ENCODE measurements at regions not wholly inside any gene's neighbourhood (a gene's known extent, or its start where the extent isn't known, plus 50 kb on each side); places are given as distances from the start of the nearest gene placed in this dataset.

- no peak overlapping the region for H3K4me3 Mint-ChIP-seq
- no peaks in the 10 kb centered on the region for H3K4me1 ChIP-seq (ENCODE audit: insufficient read depth, low read length)
- peaks cover 0 to 2% of the 10 kb centered on the region in 2 experiments; a peak in 3 of 5 replicates for H3K9me3 Mint-ChIP-seq
These were observed 68.4 kb downstream of the TFAP2C start for GRCh38 chr20:56697476-56697875.

More at GRCh38 chr20:56697476-56697875, 68.4 kb downstream of the TFAP2C start:
- Histone ChIP-seq H3K9me3 (ENCODE audit: control insufficient read depth, low read depth, low read length) (no peaks in the 10 kb centered on the region), H2BK5ac (ENCODE audit: insufficient read length, low read length) (no peak overlapping the region), H3K9ac (ENCODE audit: extremely low read depth, insufficient read length, low read length) (no peak overlapping the region), H2BK12ac (ENCODE audit: insufficient read length, low read depth, low read length) (no peak overlapping the region), H3K18ac (ENCODE audit: insufficient read length, low read depth, low read length) (no peak overlapping the region), H3K14ac (ENCODE audit: insufficient read depth, low read length) (no peak overlapping the region), H3K56ac (ENCODE audit: insufficient read length, low read depth, low read length) (no peak overlapping the region), H4K20me1 (ENCODE audit: control insufficient read depth, insufficient read depth, insufficient read length) (no peaks in the 10 kb centered on the region), H4K8ac (replicated peaks; ENCODE audit: insufficient read length, low read depth, low read length) (no peak overlapping the region), H3K27ac (ENCODE audit: insufficient read length, low read depth, low read length) (no peak overlapping the region), H3K4ac (ENCODE audit: low read depth, low read length) (no peak overlapping the region), H3K79me2 (ENCODE audit: insufficient read depth, low read length) (no peaks in the 10 kb centered on the region), H4K5ac (ENCODE audit: insufficient read length, low read depth, low read length) (no peak overlapping the region), H3K23me2 (ENCODE audit: insufficient read length, low read depth, low read length, poor library complexity, severe bottlenecking) (no peaks in the 10 kb centered on the region), H3K23ac (ENCODE audit: insufficient read length, low read depth, low read length) (no peak overlapping the region), H2BK20ac (ENCODE audit: low read depth, low read length, poor library complexity, severe bottlenecking) (no peak overlapping the region), H3K27me3 (ENCODE audit: insufficient read depth, low read length) (no peaks in the 10 kb centered on the region), H2AK5ac (ENCODE audit: insufficient read length, low read length) (no peak overlapping the region), H2BK15ac (ENCODE audit: low read depth, low read length) (no peak overlapping the region), H2BK120ac (ENCODE audit: low read depth, low read length, poor library complexity, severe bottlenecking) (no peak overlapping the region), H3K79me1 (ENCODE audit: insufficient read depth, low read depth, low read length, poor library complexity, severe bottlenecking) (no peaks in the 10 kb centered on the region), H2AFZ (ENCODE audit: low read length) (no peak overlapping the region), H4K91ac (ENCODE audit: insufficient read length, low read depth, low read length) (no peak overlapping the region), H3T11ph (ENCODE audit: low read length) (no peak overlapping the region), H3K4me2 (ENCODE audit: insufficient read depth, insufficient read length, low read length) (no peak overlapping the region)
- DNase-seq: no peak
- Mint-ChIP-seq H3K36me3 (ENCODE audit: insufficient read depth in 1 of 3, low read depth in 3 of 3) (no peaks in the 10 kb centered on the region), H3K27me3 (ENCODE audit: low read depth) (peaks cover 5% of the 10 kb centered on the region; the same call in 1 of the 2 replicates), H3K4me1 (peaks cover 10 to 14% of the 10 kb centered on the region in 2 experiments), H3K27ac (no peak overlapping the region)
- no peak for TF ChIP-seq CTCF (conservative IDR thresholded peaks at IDR 0.05)
- no CpG with 5 or more reads among the region's 11 CpGs for WGBS (ENCODE audit: extremely low coverage, insufficient read length, low lambda C conversion rate)
